Endothelial cell (in vitro differentiated cells): ENCODE measurements at regions not wholly inside any gene's neighbourhood (a gene's known extent, or its start where the extent isn't known, plus 50 kb on each side); places are given as distances from the start of the nearest gene placed in this dataset.

Experiments used
- DNase-seq: peaks from one replicate; pipeline ENCODE4 v3.0.0; 2021; ENCODE audit warnings: low spot score
- H3K27ac Mint-ChIP-seq: one replicate; pipeline ENCODE4 v1.8.0; 2021; ENCODE audit warnings: mixed read lengths, inconsistent platforms; ENCODE audit not compliant: unreplicated experiment
- H3K27me3 Mint-ChIP-seq: one replicate; pipeline ENCODE4 v1.8.0; 2021; ENCODE audit warnings: mild to moderate bottlenecking, moderate library complexity, mixed read lengths, inconsistent platforms; ENCODE audit not compliant: unreplicated experiment
- H3K36me3 Mint-ChIP-seq: one replicate; pipeline ENCODE4 v1.8.0; 2021; ENCODE audit warnings: mild to moderate bottlenecking, low read depth, mixed read lengths, inconsistent platforms; ENCODE audit not compliant: unreplicated experiment
- H3K4me1 Mint-ChIP-seq: one replicate; pipeline ENCODE4 v1.8.0; 2021; ENCODE audit warnings: mild to moderate bottlenecking, mixed read lengths, inconsistent platforms; ENCODE audit not compliant: unreplicated experiment
- H3K4me3 Mint-ChIP-seq: one replicate; pipeline ENCODE4 v1.8.0; 2021; ENCODE audit warnings: mild to moderate bottlenecking, mixed read lengths, inconsistent platforms; ENCODE audit not compliant: unreplicated experiment
- H3K9me3 Mint-ChIP-seq: one replicate; pipeline ENCODE4 v1.8.0; 2021; ENCODE audit warnings: mixed read lengths, inconsistent platforms; ENCODE audit not compliant: unreplicated experiment
- TF ChIP-seq, protein P1 (sequence below): fragments of 200-600 bp; sonication (generic); IDR thresholded peaks from one replicate; pipeline ENCODE4 v1.5.0; 2021; ENCODE audit warnings: antibody characterized with exemption; ENCODE audit not compliant: unreplicated experiment

DNA sequence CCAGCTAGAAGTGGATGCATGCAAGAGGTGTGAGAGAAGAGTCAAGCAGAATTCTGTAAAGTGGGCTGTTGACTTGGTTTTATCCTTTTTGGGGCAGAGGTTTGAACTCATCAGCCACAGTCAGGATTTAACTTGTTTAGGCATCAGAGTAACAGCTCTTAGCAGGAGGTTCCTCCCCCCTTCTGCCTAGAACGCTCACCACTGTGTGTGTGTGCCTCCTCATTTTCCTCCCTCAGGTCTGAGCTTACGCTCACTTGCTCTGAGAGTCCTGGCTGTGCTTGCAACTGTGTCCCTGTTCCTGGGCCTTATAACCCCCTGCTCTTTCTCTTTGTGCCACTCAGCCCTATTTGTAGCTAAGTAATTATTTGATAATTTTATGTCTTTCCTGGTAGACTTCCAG, 167.9 kb downstream of the TMEM182 start:
- H3K9me3 Mint-ChIP-seq, result no peaks in the 10 kb centered on the region
- TF ChIP-seq, protein P1, sequence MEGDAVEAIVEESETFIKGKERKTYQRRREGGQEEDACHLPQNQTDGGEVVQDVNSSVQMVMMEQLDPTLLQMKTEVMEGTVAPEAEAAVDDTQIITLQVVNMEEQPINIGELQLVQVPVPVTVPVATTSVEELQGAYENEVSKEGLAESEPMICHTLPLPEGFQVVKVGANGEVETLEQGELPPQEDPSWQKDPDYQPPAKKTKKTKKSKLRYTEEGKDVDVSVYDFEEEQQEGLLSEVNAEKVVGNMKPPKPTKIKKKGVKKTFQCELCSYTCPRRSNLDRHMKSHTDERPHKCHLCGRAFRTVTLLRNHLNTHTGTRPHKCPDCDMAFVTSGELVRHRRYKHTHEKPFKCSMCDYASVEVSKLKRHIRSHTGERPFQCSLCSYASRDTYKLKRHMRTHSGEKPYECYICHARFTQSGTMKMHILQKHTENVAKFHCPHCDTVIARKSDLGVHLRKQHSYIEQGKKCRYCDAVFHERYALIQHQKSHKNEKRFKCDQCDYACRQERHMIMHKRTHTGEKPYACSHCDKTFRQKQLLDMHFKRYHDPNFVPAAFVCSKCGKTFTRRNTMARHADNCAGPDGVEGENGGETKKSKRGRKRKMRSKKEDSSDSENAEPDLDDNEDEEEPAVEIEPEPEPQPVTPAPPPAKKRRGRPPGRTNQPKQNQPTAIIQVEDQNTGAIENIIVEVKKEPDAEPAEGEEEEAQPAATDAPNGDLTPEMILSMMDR, result no peak
- H3K36me3 Mint-ChIP-seq, result no peaks in the 10 kb centered on the region
- no peak overlapping the region for H3K4me3 Mint-ChIP-seq
- H3K27me3 Mint-ChIP-seq, result no peaks in the 10 kb centered on the region
- H3K4me1 Mint-ChIP-seq, result no peaks in the 10 kb centered on the region
- no peak overlapping the region for H3K27ac Mint-ChIP-seq
- DNase-seq, result no peak

DNA sequence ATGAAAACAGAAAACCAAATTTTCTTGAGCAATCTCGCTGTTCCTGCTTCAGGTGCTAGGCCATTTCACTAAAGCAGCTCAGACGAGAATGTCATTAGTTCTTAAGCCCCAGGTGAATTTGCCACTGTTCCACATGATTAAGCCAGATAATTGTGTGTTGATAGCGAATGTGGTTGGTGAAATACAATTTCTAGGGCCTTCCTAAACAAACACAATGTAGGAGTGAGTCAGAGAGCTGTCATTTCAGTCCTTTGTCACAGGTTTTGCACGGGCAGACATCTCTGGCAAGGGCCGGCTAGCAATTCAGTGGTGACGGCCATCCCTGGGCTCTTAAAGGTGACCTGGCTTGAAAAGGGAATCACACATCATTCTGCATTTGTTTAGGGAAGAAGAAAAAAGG, 170.7 kb downstream of the TMEM182 start:
- no peaks in the 10 kb centered on the region for H3K4me1 Mint-ChIP-seq
- DNase-seq, result no peak
- H3K9me3 Mint-ChIP-seq, result no peaks in the 10 kb centered on the region
- H3K27ac Mint-ChIP-seq, result no peak overlapping the region
- H3K36me3 Mint-ChIP-seq, result no peaks in the 10 kb centered on the region
- H3K4me3 Mint-ChIP-seq, result no peak overlapping the region
- TF ChIP-seq, protein P1, result no peak
- H3K27me3 Mint-ChIP-seq, result no peaks in the 10 kb centered on the region

DNA sequence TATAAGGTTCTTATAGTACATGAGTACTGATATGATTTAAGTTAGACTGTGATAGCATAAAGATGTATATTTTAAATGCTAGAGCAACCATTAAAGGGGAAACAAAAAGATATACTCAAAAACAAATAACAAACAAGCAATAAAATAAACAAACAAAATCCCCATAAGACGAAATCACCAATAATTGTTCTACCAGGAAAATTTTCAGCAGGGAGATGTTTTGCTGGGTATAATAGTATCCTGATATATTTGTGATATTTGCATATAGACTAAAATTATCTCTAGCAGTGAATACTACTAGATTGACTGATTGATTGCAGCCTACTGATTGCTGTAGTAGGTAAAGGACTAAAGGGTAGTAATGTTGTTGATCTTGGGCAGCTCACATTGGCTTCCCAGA, 177.4 kb downstream of the TMEM182 start:
- Mint-ChIP-seq H3K27me3 (no peaks in the 10 kb centered on the region), H3K9me3 (no peaks in the 10 kb centered on the region), H3K27ac (no peak overlapping the region), H3K4me1 (no peaks in the 10 kb centered on the region), H3K36me3 (no peaks in the 10 kb centered on the region), H3K4me3 (no peak overlapping the region)
- TF ChIP-seq, protein P1, result no peak
- no peak for DNase-seq

DNA sequence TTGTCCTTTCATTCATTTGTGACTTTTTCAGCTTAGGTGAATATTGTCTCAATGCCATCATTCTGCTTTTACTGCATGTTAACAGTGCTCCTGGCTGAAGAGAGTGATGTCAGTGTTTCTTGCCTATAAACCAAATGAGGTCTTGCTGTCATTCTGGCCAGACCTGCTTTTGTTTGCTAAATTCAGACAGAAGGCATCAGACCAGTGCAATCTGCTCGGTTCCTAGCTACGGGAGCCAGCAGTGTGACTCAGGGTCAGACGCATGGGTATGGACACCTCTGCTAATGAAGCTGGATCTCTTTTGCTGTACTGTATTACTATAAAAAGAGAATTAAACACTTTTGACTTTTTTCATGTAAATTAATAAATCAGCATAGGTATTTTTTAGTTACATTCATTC, 178.9 kb downstream of the TMEM182 start:
- TF ChIP-seq, protein P1, result no peak
- H3K36me3 Mint-ChIP-seq, result no peaks in the 10 kb centered on the region
- no peaks in the 10 kb centered on the region for H3K27me3 Mint-ChIP-seq
- no peak overlapping the region for H3K27ac Mint-ChIP-seq
- H3K4me3 Mint-ChIP-seq, result no peak overlapping the region
- no peaks in the 10 kb centered on the region for H3K4me1 Mint-ChIP-seq
- DNase-seq, result no peak
- no peaks in the 10 kb centered on the region for H3K9me3 Mint-ChIP-seq

DNA sequence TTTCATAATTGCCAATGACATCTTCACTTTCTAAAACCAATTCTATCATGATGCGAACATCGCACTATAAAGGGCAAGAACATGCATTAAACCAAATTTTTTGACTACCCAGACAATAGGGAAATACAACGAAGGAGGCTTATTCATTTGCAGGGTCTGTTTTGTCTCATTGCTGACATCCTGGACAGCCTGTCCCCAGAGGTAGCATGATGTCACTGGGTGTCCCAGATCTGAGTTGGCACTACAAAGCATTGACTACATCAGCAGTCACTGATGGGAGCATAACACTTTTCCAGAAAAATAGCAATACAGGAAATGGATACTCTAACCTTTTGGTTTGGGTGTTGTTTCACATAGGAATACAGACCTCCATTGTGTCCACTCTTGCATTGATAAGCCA, 180.3 kb downstream of the TMEM182 start:
- Mint-ChIP-seq H3K4me3 (no peak overlapping the region), H3K27me3 (no peaks in the 10 kb centered on the region), H3K4me1 (no peaks in the 10 kb centered on the region), H3K9me3 (no peaks in the 10 kb centered on the region), H3K27ac (no peak overlapping the region), H3K36me3 (no peaks in the 10 kb centered on the region)
- no peak for DNase-seq
- TF ChIP-seq, protein P1, result no peak
